ENCODE measurements at regions not wholly inside any gene's neighbourhood (a gene's known extent, or its start where the extent isn't known, plus 50 kb on each side); places are given as distances from the start of the nearest gene placed in this dataset.

DNA sequence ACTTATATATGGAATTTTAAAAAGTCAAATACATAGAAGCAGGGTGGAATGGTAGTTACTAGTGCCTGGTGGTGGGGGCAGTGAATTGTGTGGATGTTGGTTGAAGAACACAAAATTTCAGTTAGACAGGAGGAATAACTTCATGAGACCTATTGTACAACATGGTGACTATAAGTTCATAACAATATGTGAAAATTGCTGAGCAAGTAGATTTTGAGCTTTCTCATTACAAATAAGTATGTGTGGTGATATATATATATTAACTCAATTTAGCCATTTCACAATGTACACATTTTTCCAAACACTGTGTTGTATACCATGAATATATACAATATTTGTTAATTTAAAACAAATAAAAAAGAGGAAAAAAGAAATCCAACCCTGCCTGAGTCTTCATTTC lies 641.1 kb downstream of the DIAPH3 start:
- TF ChIP-seq CTCF (IDR thresholded peaks at IDR 0.05; ENCODE audit: control extremely low read depth, extremely low read depth, low read depth, missing control alignments), result no peak
- POLR2A ChIA-PET, result no interaction called here
- CTCF ChIA-PET, result interaction anchor here (1.5 kb wide), 1 partner anchor 9 kb away, joined by 5 read pairs; no protein-coding TSS in a partner anchor
- DNase-seq (ENCODE audit: extremely low spot score), result no peak

- no peak for DNase-seq (ENCODE audit: extremely low spot score)
- no peak for TF ChIP-seq CTCF (IDR thresholded peaks at IDR 0.05; ENCODE audit: control extremely low read depth, extremely low read depth, low read depth, missing control alignments)
- ChIA-PET POLR2A (no interaction called here), CTCF (interaction anchor here (1.1 kb wide), 1 partner anchor 18 kb away, joined by 3 read pairs; no protein-coding TSS in a partner anchor)
These were observed 636.2 kb downstream of the DIAPH3 start for GRCh38 chr13:59527500-59527899.

DNA sequence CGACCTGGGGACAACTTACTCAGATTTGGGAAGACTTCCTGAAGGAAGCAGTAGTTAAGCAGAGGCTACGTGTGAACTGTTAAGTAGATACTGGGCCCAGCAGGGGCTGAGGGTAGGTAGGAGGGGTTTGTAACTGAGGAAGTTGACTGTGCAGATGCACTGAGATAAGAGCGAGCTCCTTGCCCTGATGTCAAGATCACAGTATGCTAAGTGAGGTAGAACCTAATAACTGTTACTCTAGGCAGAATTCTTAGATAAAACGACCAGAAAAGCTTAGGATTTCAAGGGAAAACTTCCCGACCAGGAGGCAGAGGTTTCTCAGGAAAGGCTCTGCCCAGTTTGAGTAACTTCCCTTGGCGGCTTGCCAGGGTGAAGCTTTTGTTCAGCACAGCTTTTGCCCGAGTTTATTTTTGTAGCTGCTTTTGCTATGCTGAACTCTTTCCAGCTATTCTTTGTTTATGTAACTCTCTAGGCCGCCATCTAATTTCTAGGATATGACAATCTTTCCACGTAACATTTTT lies 632.1 kb downstream of the DIAPH3 start:
- TF ChIP-seq CTCF (IDR thresholded peaks at IDR 0.05; ENCODE audit: control extremely low read depth, extremely low read depth, low read depth, missing control alignments), result no peak
- ChIA-PET POLR2A (no interaction called here), CTCF (interaction anchor here (1.2 to 1.6 kb wide), 2 partner anchors 9 to 10 kb away, joined by 4 to 5 read pairs; no protein-coding TSS in a partner anchor)
- no peak for DNase-seq (ENCODE audit: extremely low spot score)

DNA sequence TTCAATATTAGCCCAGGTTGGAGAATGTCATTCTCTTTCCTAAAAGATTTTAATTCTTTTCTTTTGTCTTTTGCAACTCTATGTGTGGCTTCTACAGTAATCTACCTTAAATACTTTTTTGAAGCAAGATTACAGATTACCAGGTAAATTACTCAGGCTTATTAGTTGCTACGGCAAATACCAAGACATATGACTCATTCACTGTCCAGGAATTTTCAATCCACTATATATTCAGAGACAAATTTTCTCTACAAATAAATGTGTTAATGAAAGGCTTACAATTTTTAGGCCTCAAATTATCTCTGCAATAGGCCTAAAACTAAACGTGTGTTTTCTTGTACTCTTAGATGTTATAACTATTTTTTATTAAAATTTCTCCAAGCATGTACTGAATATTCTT lies 631.3 kb downstream of the DIAPH3 start:
- no peak for DNase-seq (ENCODE audit: extremely low spot score)
- ChIA-PET CTCF (interaction anchor here (1.2 to 1.6 kb wide), 2 partner anchors 8 to 10 kb away, joined by 4 to 5 read pairs; no protein-coding TSS in a partner anchor), POLR2A (no interaction called here)
- TF ChIP-seq CTCF (IDR thresholded peaks at IDR 0.05; ENCODE audit: control extremely low read depth, extremely low read depth, low read depth, missing control alignments), result no peak

DNA sequence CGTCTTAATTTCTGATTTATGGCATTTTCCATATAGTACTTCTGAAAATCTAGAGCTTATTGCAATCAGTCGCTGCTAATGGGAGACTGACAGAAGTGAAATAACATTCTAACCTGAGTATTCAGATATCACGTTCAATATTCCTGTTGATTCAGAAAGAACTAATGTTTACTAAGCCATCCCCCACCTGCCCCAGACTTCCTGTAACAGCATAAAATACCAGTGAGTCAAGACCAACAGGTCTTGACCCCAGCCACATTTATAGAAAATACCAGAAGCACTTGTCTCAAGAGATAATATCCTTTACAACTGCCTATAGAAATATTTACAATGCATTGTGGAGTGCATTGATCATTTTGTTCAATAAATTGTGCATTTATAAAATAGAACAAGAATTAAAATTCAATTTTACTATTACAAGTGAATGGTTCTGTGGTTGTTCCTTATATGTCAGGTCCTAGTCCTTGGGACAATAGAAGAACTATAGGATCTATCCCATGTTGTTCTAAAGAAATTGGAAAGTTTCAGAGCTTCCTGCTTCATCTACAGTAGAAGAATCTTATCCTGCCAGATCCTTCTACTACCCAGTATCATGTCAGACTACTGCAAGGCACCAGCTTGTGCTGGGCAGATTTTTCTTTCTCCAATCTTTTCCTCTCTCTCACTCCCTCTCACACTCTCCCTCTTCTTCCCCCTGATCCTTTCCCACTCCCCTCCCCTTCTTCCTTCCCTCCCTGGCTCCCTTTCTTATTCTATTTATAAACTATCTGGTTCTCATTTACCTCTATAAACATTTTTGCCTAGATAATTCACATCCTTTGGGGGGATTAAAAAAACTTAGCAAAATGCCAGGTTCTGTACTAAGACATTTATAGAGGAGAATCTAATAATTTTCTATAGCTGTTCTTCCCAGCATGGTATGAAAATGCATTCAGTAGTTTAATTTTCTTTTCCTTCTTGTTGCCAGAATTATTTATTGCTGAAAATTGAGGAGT lies 629.9 kb downstream of the DIAPH3 start:
- ChIA-PET CTCF (no interaction called here), POLR2A (no interaction called here)
- no peak for DNase-seq (ENCODE audit: extremely low spot score)
- no peak for TF ChIP-seq CTCF (IDR thresholded peaks at IDR 0.05; ENCODE audit: control extremely low read depth, extremely low read depth, low read depth, missing control alignments)

DNA sequence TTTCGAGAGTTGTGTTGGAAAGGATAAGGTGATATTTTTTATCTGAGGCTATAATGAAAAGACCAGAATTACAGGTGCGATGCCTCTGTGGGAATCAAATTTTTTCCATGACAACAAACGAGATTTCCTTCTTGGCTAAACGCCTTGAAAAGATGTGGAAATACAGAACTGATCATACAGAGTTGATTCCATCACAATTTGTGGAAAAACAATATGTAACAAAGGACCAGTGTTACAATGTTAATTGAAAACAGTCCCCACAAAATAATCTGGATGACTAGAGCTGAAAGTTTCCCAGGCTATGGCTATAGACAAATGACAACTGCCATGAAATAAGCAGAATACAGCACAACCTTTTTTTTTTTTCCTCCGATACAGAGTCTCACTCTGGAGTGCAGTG lies 628.9 kb downstream of the DIAPH3 start:
- POLR2A ChIA-PET, result no interaction called here
- TF ChIP-seq CTCF (IDR thresholded peaks at IDR 0.05; ENCODE audit: control extremely low read depth, extremely low read depth, low read depth, missing control alignments), result no peak
- DNase-seq (ENCODE audit: extremely low spot score), result no peak
- CTCF ChIA-PET, result no interaction called here
